Activated T-cell treated with anti-CD3 and anti-CD28 coated beads, Interleukin-2, amount 50 U/mL, for 48 hours (primary cell): ENCODE measurements at regions not wholly inside any gene's neighbourhood (a gene's known extent, or its start where the extent isn't known, plus 50 kb on each side); places are given as distances from the start of the nearest gene placed in this dataset.

Experiments
- DNase-seq, 2 experiments: peaks; one replicate each; pipeline ENCODE4 v3.0.0-alpha.2; 2020

DNA sequence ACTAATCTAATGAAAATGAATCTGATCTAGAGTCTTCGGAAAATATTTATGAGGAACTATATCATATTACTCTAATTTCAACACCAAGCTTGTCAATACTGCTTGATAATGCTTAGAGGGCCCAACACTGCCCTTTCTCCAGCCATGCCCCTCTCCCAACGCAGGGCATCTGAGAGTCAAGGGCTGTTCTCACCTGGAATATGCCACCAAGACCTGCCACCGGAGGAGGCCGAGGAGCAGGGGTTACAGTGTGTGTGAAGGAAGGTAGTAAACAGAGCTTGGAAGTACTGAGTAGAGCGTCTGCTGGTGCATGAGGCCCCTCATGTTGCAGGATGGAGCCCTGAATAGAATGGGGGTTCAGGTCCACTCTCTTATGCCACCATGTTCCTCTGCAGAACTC, 301.3 kb upstream of the MPDZ start:
- DNase-seq, result no peak

DNA sequence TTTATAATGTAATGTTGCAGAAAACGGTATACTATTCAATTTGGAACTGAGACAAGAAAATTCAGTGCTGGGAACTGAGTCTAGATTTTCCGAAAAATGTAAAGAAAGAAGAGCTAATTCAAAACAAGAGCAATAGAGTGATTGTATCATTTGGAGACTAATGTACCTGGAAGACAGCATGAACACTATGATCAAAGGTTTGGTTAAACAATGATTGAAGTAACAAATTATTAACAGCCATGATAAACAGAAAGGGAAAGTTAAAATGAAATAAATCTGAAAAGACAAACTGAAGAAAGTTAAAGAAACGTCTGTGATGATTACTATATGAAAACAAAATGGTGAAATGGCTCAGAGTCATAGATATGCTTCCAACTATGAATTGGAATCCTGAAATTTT, 300.6 kb upstream of the MPDZ start:
- DNase-seq, result no peak

DNA sequence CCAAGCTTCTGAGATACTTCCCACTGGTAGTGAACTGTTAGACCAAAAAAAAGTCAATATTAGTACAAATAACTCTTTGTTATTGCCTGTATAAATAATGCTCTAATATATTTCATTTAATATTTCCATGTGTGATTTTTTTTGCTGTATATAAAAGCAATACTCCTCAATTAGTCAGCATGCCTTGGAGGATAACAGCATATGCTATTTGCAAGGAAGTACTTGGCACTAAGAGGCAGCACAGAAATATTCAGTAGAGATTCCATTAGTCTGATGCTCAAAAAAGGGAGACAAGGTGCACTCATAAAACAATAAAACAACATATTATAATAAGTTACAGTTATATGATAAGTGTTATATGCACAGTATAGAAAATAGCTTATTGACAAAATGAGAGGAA, 296.6 kb upstream of the MPDZ start:
- DNase-seq, result no peak

DNA sequence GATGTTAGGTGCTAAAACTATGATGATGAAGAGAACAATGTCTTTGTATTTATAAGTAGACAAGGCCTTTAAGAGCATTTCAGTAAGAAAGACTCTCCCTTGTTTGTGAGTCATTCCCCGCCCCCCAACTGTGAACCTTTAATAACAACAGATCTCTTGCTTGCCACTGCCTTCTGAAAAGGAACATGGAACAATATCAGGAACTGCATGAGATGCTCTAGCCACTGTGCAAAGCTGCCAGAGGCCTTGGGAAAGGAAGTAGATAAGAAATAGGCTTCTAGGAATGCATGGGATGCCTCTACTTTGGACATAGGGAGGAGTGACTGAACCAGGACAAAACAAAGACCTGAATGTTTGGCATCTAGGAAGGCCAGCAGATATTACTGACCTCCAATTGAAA, 296.1 kb upstream of the MPDZ start:
- DNase-seq, result no peak

- no peak for DNase-seq
Measured at GRCh38 chr9:13570068-13570974, 290.8 kb upstream of the MPDZ start.

- DNase-seq, result no peak
Measured at GRCh38 chr9:13569602-13570067, 290.1 kb upstream of the MPDZ start.

DNA sequence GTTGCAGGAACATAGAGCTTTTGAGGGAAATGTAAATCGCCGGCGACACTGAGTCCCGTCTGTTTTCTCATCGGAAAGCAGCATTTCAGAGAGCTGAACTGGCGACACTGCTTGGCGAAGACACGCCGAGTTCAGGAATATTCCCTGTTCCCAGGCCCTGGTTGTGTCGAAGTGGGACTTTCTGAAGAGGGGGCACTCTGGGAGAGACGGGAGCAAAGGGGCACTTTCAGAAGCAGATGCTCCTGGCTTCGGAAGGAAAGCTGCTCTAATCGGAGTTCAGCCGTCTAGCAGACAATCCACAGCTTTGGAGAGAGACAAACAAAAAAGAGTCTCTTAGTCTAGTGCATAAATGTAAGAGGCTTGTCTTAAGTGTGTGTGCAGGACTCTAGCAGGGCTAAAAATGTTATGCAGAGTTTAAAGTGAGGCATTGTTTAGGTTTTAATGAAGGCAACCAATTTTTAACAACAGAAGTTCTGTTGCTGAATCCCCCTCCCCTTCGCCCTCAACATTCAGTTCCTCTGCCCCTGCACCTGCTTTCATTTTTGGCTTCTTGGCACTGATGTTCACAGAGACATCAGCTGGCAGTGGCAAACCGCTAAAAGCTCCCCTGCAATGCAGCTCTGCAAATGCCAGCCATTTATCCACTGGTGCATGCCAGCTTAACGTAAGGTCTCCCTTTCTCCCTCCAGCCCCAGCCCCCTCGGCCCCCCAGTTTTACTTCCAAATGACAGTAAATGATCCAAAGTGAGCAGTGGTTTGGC, 289.5 kb upstream of the MPDZ start:
- DNase-seq, result no peak

GRCh38 chr9:13568405-13568804, 288.9 kb upstream of the MPDZ start:
- DNase-seq, result no peak

DNA sequence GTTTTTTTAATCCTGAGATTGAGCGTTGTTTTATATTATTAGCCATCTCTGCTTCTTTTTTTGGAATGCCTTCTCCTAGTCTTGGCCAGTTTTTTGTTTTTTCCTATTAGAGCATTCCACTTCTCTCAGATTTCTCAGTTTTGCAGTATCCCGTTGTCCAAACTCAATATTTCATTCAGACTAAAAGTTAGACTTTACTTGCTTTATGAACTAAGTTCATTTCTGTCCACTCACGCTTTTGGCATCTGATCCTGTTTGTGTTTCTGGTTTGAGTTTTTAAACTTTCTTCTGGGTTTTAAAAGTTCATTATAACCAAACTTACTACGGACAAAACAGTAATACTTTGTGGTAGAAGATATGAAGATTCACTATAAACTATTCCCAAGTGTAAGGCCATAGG, 288.3 kb upstream of the MPDZ start:
- no peak for DNase-seq

DNA sequence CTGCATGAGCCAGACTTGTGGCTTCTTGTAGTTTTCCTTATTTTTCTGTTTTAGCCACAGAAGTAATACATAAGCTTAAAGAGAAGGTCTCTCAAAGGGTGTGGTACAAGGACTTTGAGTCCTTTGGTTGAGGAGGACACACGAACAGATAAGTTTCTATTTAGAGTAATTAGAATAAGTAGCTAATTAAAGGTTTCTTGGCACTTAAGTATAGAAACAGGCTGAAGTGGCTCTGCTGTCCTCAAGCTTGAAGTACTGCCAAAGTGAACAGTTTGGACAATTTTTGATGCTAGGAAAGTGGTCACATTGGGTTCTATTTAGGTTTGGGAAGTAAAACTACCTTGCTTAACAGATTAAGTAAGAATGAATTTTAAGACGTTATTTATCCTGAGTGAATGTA, 278.3 kb upstream of the MPDZ start:
- DNase-seq, result no peak

GRCh38 chr9:13556656-13557055, 277.2 kb upstream of the MPDZ start:
- no peak for DNase-seq

- DNase-seq, result no peak
Measured at GRCh38 chr9:13555989-13556500, 276.6 kb upstream of the MPDZ start.

DNA sequence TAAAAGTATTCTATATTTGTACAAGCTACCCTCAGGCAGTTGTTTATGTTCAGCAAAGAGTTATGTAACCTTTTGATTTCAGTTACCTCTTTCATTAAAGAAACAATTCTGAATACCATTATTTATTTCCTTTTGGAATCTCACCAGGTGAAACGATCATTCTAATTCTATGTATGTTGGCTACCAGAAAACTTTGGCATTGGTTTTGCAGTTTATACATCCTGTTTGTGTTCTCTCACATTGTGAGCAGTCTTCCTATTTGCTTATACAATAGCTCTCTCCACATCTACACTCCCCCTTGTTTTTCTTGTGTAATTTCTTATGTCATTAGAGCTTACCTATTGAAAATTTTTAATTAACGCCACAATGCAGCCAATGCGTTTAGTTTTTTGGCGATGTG, 276.0 kb upstream of the MPDZ start:
- no peak for DNase-seq

- no peak for DNase-seq
Measured at GRCh38 chr9:13554626-13555025, 275.1 kb upstream of the MPDZ start.

GRCh38 chr9:13552606-13553215, 273.2 kb upstream of the MPDZ start:
- DNase-seq, result no peak

DNA sequence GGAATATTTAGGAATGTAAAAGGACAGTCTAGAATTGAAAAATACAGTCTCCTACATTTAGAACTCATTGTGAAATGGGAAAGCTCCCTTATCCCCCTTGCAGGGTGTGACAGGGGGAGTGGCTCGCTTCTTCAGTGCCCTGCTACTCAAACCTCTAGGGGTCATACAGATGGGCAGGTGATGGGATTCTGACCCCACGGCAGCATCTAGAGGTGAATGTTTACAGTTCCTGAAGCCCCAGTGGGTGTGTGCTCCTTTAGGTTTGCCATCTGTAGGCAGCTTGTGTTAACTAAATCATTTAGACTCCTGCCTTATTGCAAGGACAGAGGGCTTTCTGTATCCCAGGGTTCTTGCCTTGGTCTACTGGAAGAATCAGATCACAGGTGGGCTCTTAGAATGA, 271.0 kb upstream of the MPDZ start:
- no peak for DNase-seq

- no peak for DNase-seq
Measured at GRCh38 chr9:13548535-13548934, 269.0 kb upstream of the MPDZ start.

- no peak for DNase-seq
Measured at GRCh38 chr9:13535141-13535540, 255.6 kb upstream of the MPDZ start.

DNA sequence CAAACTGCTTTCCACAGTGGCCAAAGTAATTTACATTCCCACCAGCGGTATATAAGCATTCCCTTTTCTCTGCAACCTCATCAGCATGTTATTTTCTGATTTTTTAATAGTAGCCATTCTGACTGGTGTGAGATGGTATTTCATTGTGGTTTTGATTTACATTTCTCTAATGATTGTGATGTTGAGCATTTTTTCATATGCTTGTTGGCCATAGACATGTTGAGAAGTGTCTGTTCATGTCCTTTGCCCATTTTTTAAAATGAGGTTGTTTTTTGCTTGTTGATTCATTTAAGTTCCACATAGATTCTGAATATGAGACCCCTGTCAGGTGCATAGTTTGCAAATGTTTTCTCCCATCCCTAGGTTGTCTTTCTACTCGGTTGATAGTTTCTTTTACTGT, 254.5 kb upstream of the MPDZ start:
- DNase-seq, result no peak

GRCh38 chr9:13532407-13532806, 252.9 kb upstream of the MPDZ start:
- DNase-seq, result no peak

DNA sequence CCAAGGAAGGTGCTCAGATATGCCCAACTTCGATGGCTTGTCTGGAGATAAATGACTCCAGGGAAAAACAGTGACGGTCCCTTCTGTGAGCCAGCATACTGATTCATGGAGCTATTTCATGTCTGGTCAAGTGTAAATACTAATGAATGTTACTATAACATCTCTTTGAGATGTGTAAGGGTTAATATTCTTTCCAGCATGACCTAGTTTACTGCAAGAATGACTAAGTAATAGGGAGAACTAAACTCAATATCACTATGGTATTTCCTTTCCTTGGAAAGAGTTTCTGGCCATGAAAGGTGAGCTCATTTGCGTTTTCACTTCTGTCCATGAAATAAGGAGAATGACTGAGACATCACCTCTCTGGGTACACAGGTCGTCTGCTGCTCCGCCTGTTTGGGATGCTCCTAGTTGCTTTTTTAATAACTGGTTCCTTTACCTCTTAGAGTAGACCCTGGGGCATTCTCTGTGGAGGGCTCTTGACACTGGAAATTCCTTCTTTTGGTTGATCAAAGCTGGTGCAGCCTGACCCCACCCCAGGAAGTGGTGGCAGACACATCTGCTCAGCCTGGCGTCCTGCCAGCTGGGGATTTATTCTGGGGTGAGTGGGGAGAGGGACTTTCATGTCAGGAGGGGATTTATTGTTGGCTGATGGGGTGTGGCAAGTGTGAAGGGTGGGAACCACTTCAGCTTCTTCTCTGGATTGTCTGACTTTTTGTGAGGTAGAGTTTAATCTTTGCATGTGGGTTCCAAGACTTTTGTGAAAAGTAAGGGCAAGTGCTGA, 250.0 kb upstream of the MPDZ start:
- DNase-seq, result no peak

DNA sequence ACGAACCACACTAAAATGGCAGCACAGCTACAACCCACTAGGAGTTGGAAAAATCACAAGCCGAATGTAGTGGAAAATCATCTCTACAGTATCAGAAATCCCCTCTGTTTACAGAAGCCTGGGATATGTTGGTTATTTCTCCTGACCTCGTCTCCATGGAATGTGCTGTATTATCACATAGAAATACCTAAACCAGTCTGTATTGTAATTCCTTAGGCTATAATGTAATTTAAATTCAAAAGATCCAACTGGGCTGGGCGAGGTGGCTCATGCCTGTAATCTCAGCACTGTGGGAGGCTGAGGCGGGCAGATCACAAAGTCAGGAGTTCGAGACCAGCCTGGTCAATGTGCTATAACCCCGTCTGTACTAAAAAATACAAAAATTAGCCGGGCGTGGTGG, 244.8 kb upstream of the MPDZ start:
- DNase-seq, result no peak

DNA sequence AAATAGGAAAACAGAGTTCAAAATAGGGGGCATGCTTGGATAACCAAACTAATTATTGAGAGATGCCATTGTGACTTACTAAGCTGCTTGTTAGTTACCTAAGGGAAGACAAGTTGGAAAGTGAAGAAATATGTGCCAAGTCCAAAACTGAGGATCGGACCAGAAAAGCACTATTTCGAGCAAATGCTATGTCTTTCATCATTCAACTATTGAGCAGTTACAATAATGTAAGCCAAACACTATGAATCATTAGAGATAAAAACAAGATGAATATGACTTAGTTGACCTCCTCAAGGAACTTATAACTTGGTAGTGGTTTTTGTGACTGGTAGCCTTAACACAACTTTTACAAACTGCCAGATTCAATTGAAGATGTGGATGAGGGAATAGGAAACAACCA, 240.6 kb upstream of the MPDZ start:
- no peak for DNase-seq
